Mucosa of gallbladder (tissue), 1 donor: ENCODE measurements at regions not wholly inside any gene's neighbourhood (a gene's known extent, or its start where the extent isn't known, plus 50 kb on each side); places are given as distances from the start of the nearest gene placed in this dataset.

Source experiments
- DNase-seq: peaks from one replicate; pipeline ENCODE4 v3.0.0-alpha.2; 2020; ENCODE audit warnings: low spot score
- donor health status: DM: no; HTN: no; CAD: no.

DNA sequence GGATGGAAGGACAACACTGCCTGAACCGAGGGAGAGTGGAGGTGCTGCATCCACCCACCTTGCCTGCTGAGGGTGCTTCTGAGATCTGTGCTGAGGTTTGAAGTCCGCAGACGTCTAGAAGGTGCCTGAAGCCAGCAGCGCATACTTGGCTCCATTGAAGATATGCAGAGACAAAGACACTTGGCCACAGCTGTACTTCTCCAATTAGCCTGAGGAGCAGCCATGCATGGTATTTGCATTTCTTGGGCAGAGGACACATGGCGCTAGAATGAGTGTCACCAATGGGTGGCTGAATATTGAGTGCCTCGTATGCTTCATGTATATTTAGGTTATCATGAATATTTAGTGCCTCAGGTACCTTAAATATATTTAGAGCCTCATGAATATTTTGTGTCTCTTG, 128.7 kb upstream of the ATP6AP2 start:
- DNase-seq, result no peak

DNA sequence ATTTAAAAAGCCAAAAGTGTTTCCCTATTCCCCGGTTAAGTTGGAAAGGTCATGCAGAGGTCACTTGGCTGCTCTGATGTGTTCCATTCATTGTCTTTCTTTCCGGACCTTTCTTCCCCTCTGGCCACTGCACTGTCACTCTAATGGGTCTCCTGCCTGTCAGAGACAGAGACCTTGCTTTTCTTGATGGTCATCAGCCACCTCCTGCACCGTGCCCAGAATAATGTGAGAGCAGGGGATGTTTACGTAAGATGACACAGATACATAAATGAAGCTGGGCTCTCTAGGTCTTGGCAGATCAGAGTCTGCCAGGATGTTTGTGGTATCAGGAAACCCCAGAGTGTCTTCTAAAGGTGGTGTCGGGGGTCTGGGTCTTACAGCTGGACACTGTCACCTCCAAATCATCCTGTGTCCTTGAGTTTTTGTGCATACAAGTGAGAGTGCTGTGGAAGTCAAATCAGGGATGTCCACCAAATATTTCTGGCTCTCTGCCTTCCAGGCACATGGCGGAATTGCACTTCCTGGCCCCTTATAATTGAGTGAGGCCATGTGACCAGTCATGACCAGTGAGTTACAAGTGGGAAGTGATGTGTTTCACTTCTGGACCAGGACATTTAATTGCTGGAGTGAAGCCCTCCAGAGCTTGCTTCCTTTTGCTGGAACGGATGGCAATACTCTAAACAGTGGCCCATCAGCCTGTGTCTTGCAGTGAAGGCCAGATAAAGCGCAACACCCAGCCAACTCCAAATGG, 130.6 kb upstream of the ATP6AP2 start:
- no peak for DNase-seq

DNA sequence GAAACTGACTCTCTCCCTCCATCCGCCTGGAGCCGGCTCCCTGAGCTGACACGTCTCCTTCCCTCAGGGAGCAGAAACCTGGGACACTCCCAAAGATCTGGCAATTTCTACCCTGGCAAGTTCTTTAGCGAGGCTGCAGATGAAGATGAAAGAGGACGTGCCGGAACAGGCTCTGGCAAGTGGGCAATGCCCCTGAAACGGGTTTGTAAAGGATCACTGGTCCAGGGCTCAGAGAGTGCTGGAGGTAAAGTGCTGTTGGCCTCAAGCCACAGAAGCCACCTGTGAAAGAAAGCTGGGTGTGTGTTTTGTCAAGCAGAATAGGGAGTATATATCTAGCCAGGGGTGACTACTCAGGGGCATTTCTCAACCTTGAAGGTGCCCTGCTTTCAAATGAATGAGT, 131.4 kb upstream of the ATP6AP2 start:
- DNase-seq, result no peak

DNA sequence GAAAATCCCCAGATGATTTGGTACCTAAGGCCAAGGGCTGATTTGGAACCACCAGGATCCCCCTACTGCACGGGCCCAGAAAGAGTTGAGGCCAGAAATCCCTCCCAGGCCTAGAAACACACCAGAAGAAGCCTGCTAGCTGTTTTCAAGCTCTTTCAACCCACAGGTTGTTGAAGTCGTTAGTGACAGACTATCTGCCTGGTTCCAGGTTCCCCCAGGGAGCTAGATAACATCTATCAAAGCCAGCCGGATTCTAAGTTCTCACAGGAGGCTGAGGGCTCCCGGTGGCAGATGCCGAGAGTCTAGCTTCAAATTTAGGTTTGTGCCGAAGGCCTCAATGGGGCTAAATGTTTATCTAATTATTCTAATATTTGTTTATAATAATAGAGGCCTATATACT, 132.0 kb upstream of the ATP6AP2 start:
- DNase-seq, result no peak

GRCh38 chrX:40446921-40447320, 133.8 kb upstream of the ATP6AP2 start:
- peak; percentile 59 for DNase-seq

GRCh38 chrX:40445691-40446090, 135.1 kb upstream of the ATP6AP2 start:
- no peak for DNase-seq

- no peak for DNase-seq
These were observed 135.8 kb upstream of the ATP6AP2 start for GRCh38 chrX:40444798-40445496.

GRCh38 chrX:40444133-40444532, 136.6 kb upstream of the ATP6AP2 start:
- DNase-seq, result no peak

DNA sequence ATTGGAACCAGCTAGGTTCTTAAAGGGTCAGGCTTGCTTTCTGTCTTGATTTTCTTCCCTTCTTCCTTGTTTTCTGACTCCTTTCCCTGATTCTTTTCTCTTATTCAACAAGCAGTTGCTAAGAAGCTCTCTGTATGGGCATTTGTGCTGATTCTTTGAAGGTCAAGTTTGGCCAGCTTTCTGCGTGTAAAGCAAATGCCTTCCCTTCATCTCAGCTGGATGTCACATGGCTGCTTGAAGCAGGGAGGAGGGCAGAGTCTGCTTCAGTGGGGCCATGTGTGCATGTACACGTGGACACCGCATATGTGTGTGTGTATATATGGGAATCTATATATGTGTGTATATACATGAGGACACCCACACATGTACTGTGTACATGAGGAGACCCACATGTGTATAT, 139.9 kb upstream of the ATP6AP2 start:
- DNase-seq, result no peak

DNA sequence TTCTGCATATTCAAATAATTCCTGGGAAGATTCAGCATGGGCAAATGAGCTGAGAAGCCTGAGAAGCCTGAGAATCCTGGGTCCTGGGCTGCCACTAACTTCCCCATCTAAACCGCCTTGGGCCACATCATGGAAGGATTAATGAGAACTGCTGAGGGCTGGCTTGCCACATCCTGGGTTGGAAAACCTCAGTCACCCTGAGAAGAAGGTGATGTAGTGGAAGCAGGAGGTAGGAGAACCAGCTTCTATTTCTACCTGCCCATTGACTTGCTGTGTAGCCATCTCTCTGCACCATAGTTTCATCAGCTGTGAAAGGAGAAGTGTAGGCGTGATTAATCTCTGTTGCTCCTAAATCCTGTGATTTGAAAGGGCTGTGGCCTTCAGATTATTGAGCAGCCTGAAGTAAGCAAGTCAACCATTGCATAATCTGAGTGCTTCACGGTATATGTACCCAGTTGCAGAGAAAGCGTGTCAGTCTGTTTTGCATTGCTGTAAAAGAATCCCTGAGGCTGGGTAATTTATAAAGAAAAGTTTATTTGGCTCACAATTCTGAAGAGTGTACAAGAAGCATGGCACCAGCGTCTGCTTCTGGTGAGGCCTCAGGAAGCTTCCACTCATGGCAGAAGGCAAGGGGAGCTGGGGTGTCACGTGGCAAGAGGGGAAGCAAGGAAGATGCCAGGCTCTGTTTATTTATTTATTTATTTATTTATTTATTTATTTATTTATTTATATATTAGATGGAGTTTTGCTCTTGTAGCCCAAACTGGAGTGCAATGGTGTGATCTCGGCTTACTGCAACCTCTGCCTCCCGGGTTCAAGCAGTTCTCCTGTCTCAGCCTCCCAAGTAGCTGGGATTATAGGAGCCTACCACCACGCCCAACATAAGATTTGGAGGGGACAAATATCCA, 140.9 kb upstream of the ATP6AP2 start:
- DNase-seq, result no peak

DNA sequence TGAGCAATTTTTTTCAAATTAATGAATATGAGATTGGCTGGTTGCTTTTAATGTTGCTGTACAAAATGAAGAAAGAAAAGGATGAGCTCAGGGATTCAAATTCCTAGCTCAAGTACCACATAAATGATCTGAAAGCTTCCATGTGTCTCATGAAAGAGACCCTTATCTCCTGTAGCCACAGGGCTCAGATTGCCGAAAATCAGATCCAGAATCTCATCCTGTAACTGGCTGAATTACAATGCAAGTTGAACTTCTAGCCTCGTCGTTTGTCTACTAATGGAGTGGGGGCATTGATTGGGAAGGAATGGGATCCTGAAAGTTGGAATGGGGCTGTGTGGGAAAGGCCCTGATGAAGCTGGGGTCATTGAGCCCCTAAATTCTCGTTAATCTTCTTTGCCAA, 143.4 kb upstream of the ATP6AP2 start:
- DNase-seq, result no peak

- DNase-seq, result peak; percentile 12
These were observed 145.8 kb upstream of the ATP6AP2 start for GRCh38 chrX:40434947-40435346.

- DNase-seq, result no peak
These were observed 146.3 kb upstream of the ATP6AP2 start for GRCh38 chrX:40434443-40434842.

- DNase-seq, result no peak
These were observed 147.6 kb upstream of the ATP6AP2 start for GRCh38 chrX:40433160-40433559.

DNA sequence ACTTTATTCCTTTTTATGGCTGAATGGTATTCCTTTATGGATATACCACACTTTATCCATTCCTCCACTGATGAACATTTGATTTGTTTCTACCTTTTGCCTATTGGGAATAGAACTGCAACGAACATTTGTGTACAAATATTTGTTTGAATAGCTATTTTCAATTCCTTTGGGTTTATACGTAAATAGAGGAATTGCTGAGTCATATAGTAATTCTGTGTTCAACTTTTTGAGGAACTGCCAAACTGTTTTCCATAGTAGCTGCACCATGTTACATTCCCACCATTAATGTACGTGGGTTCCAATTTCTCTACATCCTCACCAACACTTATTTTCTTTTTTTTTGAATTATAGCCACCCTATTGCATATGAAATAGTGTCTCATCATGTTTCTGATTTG, 156.5 kb upstream of the ATP6AP2 start:
- no peak for DNase-seq

DNA sequence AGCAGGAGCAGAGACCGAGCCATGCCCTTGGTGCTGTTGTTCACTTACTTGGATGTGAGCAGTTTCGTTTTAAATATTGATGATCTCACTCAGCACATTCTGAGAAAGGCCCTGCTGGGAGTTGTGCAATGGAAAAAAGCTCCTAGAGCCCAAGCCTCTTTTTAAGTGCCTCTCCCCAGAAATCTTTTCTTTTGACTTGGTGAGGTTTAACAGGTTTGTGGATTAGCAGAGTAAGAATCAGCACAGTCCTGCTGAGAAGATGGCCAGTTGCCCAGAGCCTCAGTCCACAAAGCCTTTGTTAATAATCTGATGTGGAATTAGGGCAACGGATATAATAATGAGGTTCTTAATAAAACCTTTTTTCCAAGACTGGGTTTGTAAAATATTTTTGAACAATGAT, 157.5 kb upstream of the ATP6AP2 start:
- no peak for DNase-seq

- DNase-seq, result no peak
These were observed 158.7 kb upstream of the ATP6AP2 start for GRCh38 chrX:40422021-40422420.

- DNase-seq, result no peak
These were observed 159.7 kb upstream of the ATP6AP2 start for GRCh38 chrX:40420899-40421729.

DNA sequence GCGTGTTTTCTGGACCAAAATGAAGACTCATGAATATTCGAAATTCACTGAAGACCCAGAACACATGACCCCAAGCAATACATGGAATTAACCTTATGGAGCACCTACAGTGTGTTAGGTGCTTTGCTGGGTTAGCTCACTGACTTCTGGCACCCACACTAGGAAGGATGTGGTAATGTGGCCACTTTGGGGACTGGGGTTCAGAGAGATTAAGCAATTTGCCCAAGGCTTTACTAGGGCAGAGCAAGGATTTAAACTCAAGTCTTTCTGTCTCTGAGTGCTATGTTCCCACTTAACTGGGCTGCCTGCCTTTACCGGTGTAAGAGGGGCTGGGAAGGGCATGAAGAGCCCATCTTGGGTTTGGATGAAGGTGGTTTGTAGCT, 162.0 kb upstream of the ATP6AP2 start:
- DNase-seq, result no peak

DNA sequence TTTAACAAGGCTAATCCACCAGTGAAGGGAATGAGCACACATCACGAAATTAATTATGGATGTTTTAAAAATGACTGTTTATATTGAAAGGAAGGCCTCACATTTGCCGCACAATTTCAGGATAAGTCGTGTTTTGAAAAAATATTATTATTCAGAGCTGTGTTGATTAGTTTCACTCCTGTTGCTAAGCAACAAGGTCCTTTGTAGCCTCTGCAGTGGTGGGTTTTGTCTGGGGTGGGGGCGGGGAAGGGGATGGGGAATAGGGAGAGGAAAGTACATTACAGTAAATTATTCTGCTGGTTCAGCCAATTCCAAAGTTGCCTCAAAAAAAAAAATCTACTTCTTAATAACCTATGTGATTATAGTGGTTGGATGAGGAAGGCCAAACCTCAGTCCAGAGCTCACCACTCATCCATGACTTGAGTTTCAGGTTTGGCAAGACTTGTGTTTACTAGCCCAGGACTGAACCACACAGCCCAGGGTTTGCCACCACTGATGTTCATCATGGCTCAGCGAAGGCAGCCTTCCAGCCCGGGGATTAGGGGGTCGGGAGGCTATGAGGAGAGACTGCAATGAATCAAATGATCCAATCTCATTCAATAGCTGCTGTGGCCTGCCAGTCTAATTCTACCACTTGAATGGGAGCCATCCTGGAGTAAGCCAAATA, 162.5 kb upstream of the ATP6AP2 start:
- DNase-seq, result no peak

- no peak for DNase-seq
These were observed 165.1 kb upstream of the ATP6AP2 start for GRCh38 chrX:40415675-40416074.
